NCI-H2171 treated with DMSO at 0.1 percent for 48 hours (cell line): ENCODE measurements at regions not wholly inside any gene's neighbourhood (a gene's known extent, or its start where the extent isn't known, plus 50 kb on each side); places are given as distances from the start of the nearest gene placed in this dataset.
A peak's percentile ranks its signal among the peaks of the same experiment; 100 is the strongest.

ENCODE experiments used
- DNase-seq: peaks from one replicate; lab custom pipeline; 2025; lab: John Stamatoyannopoulos, UW

DNA sequence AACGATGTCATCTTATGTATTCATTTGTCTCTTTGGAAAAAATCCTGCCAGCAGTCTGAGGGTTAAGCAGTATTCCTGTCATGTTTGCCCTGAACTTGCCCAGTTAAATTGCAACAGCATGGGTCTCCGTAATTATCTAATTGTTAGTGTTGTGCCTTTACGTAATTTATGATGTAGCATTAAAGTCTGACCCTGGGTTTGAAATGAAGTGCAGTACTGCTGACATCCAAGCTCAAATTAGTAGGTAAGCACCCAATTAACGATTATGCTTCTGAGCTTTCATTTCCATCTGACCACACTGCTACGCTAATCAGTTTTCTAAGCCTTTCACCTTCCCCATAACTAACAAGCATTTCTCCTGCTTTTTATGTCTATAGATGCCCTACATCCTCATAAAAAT lies 241.8 kb downstream of the ARRDC4 start:
- DNase-seq, result no peak

DNA sequence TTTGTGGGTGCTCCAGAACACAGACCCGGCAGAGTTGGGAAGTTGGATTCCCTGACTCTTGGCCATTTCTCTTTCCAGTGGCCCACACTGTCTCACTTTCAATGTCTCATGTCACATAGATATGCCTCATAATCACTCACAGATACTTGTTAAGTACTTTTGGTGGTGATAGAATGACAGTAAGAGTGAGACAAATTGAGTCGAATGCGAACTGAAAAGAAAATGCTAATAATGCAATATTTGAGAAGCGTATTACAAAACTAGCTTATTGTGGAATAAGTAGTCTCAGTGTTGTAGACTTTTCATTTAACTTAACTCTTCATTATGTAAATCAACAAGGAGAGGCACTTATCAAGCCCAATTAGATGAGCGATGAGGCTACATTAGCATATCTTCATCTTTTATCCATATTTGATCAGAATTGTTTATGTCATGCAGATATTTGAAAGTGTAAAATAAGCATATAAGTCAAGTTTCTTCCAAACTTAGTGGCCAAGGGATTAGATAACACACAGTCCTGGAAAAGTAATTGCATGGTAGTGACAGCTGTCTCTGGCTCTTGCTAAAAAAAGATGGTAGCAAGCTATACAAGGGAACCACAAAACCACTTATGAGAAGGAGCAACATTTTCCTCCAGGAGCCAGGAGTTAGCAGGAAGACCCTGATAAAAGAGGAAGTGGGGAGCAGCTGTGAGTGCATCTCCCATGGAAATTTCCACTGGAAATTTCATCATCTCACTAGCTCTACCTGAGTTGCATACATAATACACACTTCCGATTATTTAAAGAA lies 243.6 kb downstream of the ARRDC4 start:
- no peak for DNase-seq

- DNase-seq, result no peak
These were observed 247.4 kb downstream of the ARRDC4 start for GRCh38 chr15:98207928-98208327.

- no peak for DNase-seq
These were observed 253.0 kb downstream of the ARRDC4 start for GRCh38 chr15:98213346-98213979.

GRCh38 chr15:98216166-98216565 lies 255.7 kb downstream of the ARRDC4 start:
- DNase-seq, result no peak

DNA sequence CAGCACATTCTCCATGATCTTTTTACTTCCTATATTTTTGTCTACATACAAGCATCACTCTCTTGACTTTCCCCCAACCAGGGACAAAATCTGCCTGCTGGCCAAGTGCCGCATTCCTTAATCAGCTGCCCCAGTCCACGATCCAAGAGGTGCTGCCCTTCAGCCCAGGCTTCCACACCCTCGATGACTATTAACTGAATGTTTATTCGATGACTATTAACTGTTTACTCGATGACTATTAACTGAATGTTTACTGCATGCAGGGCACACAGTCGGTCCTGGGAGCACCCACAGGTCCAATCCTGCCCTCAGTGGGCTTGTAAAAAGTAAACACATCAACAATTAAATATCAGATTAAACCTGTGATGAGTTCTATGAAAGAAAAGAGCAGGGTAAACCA lies 256.9 kb downstream of the ARRDC4 start:
- no peak for DNase-seq

DNA sequence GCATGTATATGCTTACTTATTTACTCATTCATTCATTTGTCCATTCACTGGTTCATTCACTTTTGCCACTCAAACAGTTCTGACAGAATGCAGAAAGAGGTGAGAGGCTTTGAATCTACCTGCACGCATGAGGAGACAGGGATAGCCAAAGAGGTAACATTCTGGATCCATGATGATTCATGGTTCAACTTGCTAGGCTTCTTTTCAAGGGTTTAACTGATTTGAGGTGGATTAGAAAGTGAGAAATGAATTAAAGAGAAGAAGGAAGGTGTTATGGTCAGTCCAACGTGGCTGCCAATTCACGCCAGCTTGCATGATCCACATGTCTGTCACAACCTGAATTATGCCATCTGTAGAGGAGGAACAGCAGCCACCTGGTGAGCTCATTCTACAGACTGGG lies 260.6 kb downstream of the ARRDC4 start:
- no peak for DNase-seq

DNA sequence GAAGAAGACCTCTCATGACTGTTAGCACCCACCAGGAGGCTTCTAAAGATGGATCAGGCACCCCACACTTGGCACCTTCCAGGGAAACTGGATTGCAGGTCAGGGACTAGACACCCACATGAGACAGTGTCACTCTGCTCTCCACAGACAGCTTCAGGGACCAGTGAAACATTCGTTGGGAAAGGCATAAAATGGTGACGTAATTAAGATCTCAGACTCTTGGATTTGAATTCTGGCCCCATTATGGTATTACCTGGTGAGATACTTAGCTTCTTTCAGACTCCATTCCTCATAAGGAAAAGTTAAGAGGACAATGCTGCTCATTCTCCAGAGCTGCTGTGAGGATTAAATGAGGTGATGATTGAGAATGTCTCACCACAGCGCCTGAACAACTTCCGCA lies 261.1 kb downstream of the ARRDC4 start:
- DNase-seq, result no peak

DNA sequence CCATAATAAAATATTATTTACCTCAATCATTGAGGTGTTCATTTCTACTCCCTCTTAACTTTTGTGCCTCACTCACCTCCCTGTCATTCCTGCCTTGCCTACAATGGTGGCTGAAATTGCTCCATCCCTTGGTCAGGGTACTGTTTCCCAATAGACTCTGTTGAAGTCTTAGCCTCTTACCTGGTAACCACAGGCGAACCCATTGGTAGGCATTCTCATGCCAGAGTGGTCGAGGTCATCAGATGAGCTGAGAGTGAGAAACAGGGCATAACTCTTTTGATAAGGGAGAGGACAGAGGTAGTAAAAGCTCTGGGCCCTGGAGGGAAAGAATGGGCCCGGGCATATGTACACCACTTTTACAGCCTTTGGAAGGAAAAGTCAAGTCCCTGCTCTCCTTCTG lies 265.6 kb downstream of the ARRDC4 start:
- DNase-seq, result no peak

- DNase-seq, result no peak
These were observed 266.1 kb downstream of the ARRDC4 start for GRCh38 chr15:98226578-98226977.

DNA sequence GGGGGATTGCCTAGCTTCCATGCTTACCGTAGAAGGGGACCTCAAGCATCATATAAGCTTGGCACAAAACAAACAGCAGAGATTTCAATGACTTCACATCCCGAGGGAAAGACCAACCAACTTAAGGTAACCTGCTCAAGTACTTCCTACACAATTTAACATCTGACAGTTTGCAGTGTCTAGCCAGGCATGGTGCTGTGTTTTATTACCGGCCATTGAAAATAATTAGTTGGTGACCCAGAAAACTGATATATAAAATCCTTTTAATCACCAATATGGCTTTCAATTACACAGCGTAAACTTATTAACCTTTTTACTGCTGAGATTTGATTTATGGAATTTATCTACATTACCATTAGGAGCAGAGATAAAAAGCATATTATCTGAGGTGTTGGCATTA lies 268.3 kb downstream of the ARRDC4 start:
- DNase-seq, result no peak

DNA sequence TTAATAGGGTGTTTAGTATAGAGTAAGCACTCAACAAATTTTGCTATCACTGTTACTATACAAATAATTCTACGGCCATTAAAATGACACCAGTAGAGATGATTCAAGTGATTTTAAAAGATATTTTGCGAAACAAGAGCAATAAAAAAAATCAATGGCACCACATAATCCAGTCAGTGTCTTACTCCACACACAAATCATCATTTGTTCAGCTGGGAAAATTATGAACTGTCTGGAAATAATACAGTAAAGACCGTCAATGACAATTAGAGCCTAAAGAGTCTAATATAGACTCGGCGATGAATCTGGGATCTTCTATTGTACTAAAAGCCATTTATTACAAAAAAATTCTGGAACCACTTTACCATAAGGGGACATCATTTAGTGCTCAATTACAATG lies 270.5 kb downstream of the ARRDC4 start:
- no peak for DNase-seq

DNA sequence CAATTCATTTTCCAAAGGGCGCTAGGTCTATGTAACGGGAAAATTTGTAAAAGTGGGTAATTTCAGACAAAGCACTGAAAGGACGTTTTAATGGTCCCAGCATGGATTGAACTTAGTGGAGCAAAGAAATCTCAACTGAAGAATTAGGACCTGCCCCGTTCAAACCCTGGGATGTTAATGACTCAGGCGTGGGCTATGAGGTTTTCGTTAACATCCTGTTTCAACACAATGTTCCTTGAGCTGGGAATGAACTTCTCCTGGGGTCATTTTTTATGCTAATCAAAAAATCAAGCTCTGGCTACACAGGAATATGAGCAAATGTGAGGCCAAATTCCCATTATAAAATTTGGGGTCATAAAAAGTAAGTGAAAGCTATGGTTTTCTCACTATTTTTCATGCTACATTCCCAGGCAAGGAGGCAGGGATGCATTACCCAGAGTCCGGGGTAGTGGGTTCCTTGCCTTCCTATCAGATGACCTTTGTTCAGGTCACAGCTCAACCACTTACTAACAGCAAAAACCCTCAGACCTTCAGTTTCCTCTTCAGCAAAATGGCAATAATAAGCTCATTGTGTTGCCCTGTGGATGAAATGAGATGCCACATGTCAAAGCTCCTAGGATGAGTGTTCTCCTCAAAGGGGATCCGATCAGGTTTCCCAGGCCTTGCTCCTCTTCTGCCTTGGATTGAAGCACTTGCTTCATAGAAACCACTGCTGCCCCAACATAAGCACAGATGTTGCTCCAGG lies 271.4 kb downstream of the ARRDC4 start:
- DNase-seq, result no peak

DNA sequence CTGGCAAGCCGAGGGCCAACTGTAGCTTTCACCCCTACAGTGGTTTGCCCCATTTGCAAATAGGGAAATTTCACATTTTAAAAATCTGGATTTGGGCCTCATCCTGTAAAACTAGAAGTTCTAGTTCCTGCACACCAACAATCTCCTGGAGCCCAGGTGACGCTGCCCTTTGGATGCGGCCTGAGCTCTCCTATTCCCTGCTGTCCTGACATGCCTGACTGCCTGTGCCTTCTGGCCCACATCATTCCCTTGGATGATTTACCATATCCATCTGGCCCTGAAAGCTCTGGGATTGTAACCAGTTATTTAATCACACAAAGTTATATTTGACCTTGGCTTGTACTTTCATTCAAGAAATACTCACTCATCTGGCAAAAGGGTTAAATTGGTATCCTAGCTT lies 272.3 kb downstream of the ARRDC4 start:
- DNase-seq, result peak; percentile 7

- no peak for DNase-seq
These were observed 273.4 kb downstream of the ARRDC4 start for GRCh38 chr15:98233873-98234272.

GRCh38 chr15:98240303-98240702 lies 279.8 kb downstream of the ARRDC4 start:
- no peak for DNase-seq

DNA sequence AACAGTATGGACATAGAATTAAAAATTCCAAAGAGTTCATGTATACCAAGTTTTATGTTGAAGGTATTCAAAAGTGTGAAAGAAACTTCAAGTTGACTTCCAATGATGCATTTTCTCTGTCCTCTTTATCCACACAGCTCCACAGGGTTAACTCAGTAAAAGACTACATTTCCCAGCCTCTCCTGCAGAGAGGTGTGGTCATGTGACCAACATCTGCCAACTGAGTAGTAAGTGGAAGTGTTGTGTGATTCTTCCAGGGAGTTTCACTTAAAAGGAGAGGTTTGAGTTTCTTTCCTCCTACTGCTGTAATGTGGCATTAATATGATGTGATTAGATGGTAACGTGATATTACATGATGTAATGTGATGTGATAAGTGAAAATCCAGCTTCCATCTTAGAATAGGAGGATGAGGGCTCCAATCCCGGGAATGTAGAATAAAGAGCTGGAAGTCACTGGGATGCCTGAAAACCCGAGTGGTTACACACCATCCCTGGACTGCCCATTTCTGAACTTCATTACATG lies 280.6 kb downstream of the ARRDC4 start:
- no peak for DNase-seq

DNA sequence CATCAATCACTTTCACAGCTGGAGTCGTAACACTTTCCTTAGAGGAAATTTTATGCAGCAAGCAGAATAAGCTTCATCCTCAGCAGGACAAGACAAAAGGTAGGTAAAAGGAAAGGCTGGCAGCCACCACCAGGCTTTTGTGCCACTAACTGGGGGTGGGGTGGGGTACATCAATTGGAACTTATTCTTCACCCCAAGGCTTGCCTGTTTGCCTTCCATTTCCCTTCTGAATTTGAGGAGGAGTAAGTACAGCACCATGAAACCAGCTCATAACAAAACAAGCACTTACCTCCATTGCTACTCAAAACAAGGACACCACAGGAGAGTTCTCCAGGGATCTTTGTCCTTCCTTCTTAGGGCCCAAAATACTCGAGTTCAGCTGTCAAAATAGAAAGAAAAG lies 296.8 kb downstream of the ARRDC4 start:
- DNase-seq, result no peak

DNA sequence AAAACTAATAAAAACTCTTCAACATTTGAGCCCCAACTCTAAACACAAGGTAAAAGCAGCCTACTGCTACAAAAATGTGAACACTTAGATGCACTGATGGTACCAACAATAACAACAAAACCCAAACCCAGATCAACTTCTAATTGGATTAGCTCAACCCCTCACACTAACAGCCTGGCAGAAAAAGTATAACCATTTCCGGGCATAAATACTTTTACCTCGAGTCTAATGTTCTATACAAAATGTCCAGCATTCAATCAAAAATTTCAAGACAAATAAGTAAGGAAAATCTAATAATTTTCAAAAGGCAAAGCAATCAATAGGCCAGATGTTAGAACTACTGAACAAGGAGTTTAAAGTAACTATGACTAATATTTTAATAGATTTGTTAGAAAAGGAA lies 303.3 kb downstream of the ARRDC4 start:
- DNase-seq, result no peak

GRCh38 chr15:98266295-98266694 lies 305.8 kb downstream of the ARRDC4 start:
- DNase-seq, result no peak

DNA sequence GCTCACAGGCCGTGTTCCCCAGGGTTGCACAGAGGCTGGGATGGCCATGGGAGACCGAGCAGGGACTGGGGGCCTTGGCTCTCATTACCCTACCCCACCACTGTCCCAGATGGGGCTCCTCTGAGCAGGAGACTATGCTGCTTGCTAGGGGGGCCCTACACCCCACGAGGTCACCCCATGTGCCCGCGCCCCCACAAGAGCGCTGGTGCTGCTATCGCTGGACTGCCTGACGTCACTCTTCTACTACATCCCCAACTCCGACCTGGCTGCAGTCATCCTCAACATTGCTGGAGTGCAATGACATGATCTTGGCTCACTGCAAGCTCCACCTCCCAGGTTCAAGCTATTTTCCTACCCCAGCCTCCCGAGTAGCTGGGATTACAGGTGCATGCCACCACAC lies 307.7 kb downstream of the ARRDC4 start:
- DNase-seq, result no peak

- DNase-seq, result no peak
These were observed 312.1 kb downstream of the ARRDC4 start for GRCh38 chr15:98272625-98273024.

DNA sequence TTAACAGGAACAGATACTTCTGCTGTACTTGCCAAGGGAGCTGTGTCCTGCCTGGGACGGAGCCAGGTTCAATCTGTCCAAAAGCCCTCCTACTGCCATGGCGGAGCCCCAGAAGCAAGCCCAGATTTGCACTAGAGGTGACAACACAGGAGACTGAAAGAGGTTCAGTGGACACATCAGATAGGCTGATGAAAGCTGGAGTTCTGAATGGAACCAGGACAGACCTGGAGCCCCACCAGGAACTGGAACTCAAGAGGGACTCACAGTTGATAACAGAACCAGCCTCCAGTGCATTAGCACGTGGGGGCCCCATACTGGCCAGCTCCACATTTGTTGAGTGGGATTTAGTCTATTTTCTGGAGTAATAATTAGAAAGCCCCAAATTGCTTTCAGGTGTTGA lies 315.5 kb downstream of the ARRDC4 start:
- DNase-seq, result no peak
